Mesothelial cell of epicardium (in vitro differentiated cells): ENCODE measurements at regions not wholly inside any gene's neighbourhood (a gene's known extent, or its start where the extent isn't known, plus 50 kb on each side); places are given as distances from the start of the nearest gene placed in this dataset.

ENCODE experiments used
- DNase-seq, 2 experiments: peaks; one replicate each; pipeline ENCODE4 v3.0.0; 2021; ENCODE audit warnings: low spot score in 2 of 2; ENCODE audit not compliant: unreplicated experiment in 2 of 2
- H3K27ac Mint-ChIP-seq: 2 replicates; pipeline ENCODE4 v1.8.0; 2021; ENCODE audit warnings: mixed read lengths
- H3K27me3 Mint-ChIP-seq: 2 replicates; pipeline ENCODE4 v1.8.0; 2021; ENCODE audit warnings: low read depth, mixed read lengths
- H3K36me3 Mint-ChIP-seq: 2 replicates; pipeline ENCODE4 v1.8.0; 2021; ENCODE audit warnings: mixed read lengths
- H3K4me1 Mint-ChIP-seq: 2 replicates; pipeline ENCODE4 v1.8.0; 2021; ENCODE audit warnings: mixed read lengths
- H3K4me3 Mint-ChIP-seq: 2 replicates; pipeline ENCODE4 v1.8.0; 2021; ENCODE audit warnings: mild to moderate bottlenecking, moderate library complexity, mixed read lengths
- H3K9me3 Mint-ChIP-seq: 2 replicates; pipeline ENCODE4 v1.8.0; 2021; ENCODE audit warnings: mixed read lengths
- CTCF ChIP-seq: fragments of 200-600 bp; sonication (generic); IDR thresholded peaks from one replicate; pipeline ENCODE4 v1.5.0; 2021; ENCODE audit warnings: antibody characterized with exemption; ENCODE audit not compliant: unreplicated experiment

GRCh38 chr10:2943932-2944614, 123.3 kb upstream of the PFKP start:
- no peaks in the 10 kb centered on the region for H3K36me3 Mint-ChIP-seq
- H3K27me3 Mint-ChIP-seq: peaks cover 40% of the 10 kb centered on the region
- H3K27ac Mint-ChIP-seq: no peak overlapping the region
- no peak overlapping the region for H3K4me3 Mint-ChIP-seq
- H3K9me3 Mint-ChIP-seq: no peaks in the 10 kb centered on the region
- TF ChIP-seq CTCF: no peak
- H3K4me1 Mint-ChIP-seq: no peaks in the 10 kb centered on the region
- no peak for DNase-seq

GRCh38 chr10:2942938-2943337, 124.4 kb upstream of the PFKP start:
- Mint-ChIP-seq H3K27ac (no peak overlapping the region), H3K27me3 (peaks cover 40% of the 10 kb centered on the region), H3K4me1 (no peaks in the 10 kb centered on the region), H3K9me3 (no peaks in the 10 kb centered on the region), H3K36me3 (no peaks in the 10 kb centered on the region), H3K4me3 (no peak overlapping the region)
- TF ChIP-seq CTCF: no peak
- no peak for DNase-seq

- no peak for DNase-seq
- Mint-ChIP-seq H3K27ac (no peak overlapping the region), H3K4me1 (peaks cover 4% of the 10 kb centered on the region), H3K27me3 (peaks cover 54% of the 10 kb centered on the region), H3K4me3 (no peak overlapping the region), H3K9me3 (no peaks in the 10 kb centered on the region), H3K36me3 (no peaks in the 10 kb centered on the region)
- TF ChIP-seq CTCF: no peak
Measured at GRCh38 chr10:2938869-2939268, 128.5 kb upstream of the PFKP start.

- Mint-ChIP-seq H3K27ac (no peak overlapping the region), H3K27me3 (peaks cover 47% of the 10 kb centered on the region), H3K9me3 (no peaks in the 10 kb centered on the region), H3K4me3 (no peak overlapping the region), H3K4me1 (peaks cover 4% of the 10 kb centered on the region), H3K36me3 (no peaks in the 10 kb centered on the region)
- no peak for DNase-seq
- no peak for TF ChIP-seq CTCF
Measured at GRCh38 chr10:2936816-2937215, 130.5 kb upstream of the PFKP start.

GRCh38 chr10:2935647-2936386, 131.5 kb upstream of the PFKP start:
- H3K9me3 Mint-ChIP-seq: no peaks in the 10 kb centered on the region
- no peak overlapping the region for H3K4me3 Mint-ChIP-seq
- H3K27me3 Mint-ChIP-seq: peaks cover 39% of the 10 kb centered on the region
- TF ChIP-seq CTCF: no peak
- no peak for DNase-seq
- H3K4me1 Mint-ChIP-seq: peaks cover 4% of the 10 kb centered on the region
- H3K36me3 Mint-ChIP-seq: no peaks in the 10 kb centered on the region
- no peak overlapping the region for H3K27ac Mint-ChIP-seq
